ENCODE measurements at regions not wholly inside any gene's neighbourhood (a gene's known extent, or its start where the extent isn't known, plus 50 kb on each side); places are given as distances from the start of the nearest gene placed in this dataset.

GRCh38 chr13:44024167-44024845, 144.6 kb downstream of the LACC1 start:
- Histone ChIP-seq H3K4me3 (ENCODE audit: low read length) (no peak overlapping the region), H3K36me3 (ENCODE audit: control insufficient read depth, low read depth, low read length) (no peaks in the 10 kb centered on the region), H3K9ac (ENCODE audit: low read length) (no peak overlapping the region), H3K27ac (ENCODE audit: low read length) (no peak overlapping the region), H3K27me3 (ENCODE audit: control insufficient read depth, insufficient read depth, low read length) (no peaks in the 10 kb centered on the region), H3K9me3 (ENCODE audit: control insufficient read depth, low read depth, low read length) (no peaks in the 10 kb centered on the region), H3K4me1 (ENCODE audit: control insufficient read depth, low read depth, low read length) (no peaks in the 10 kb centered on the region)

- Histone ChIP-seq H3K4me1 (ENCODE audit: control insufficient read depth, low read depth, low read length) (no peaks in the 10 kb centered on the region), H3K9me3 (ENCODE audit: control insufficient read depth, low read depth, low read length) (no peaks in the 10 kb centered on the region), H3K27ac (ENCODE audit: low read length) (no peak overlapping the region), H3K36me3 (ENCODE audit: control insufficient read depth, low read depth, low read length) (no peaks in the 10 kb centered on the region), H3K9ac (ENCODE audit: low read length) (no peak overlapping the region), H3K4me3 (ENCODE audit: low read length) (no peak overlapping the region), H3K27me3 (ENCODE audit: control insufficient read depth, insufficient read depth, low read length) (no peaks in the 10 kb centered on the region)
Measured at GRCh38 chr13:44024846-44025195, 145.1 kb downstream of the LACC1 start.

- Histone ChIP-seq H3K9me3 (ENCODE audit: control insufficient read depth, low read depth, low read length) (no peaks in the 10 kb centered on the region), H3K27me3 (ENCODE audit: control insufficient read depth, insufficient read depth, low read length) (no peaks in the 10 kb centered on the region), H3K27ac (ENCODE audit: low read length) (no peak overlapping the region), H3K36me3 (ENCODE audit: control insufficient read depth, low read depth, low read length) (no peaks in the 10 kb centered on the region), H3K4me1 (ENCODE audit: control insufficient read depth, low read depth, low read length) (no peaks in the 10 kb centered on the region), H3K4me3 (ENCODE audit: low read length) (no peak overlapping the region), H3K9ac (ENCODE audit: low read length) (no peak overlapping the region)
Measured at GRCh38 chr13:44026194-44026593, 146.5 kb downstream of the LACC1 start.

GRCh38 chr13:44028734-44029133, 149.0 kb downstream of the LACC1 start:
- Histone ChIP-seq H3K27me3 (ENCODE audit: control insufficient read depth, insufficient read depth, low read length) (no peaks in the 10 kb centered on the region), H3K36me3 (ENCODE audit: control insufficient read depth, low read depth, low read length) (no peaks in the 10 kb centered on the region)

GRCh38 chr13:44030615-44031014, 150.9 kb downstream of the LACC1 start:
- H3K27me3 ChIP-seq (ENCODE audit: control insufficient read depth, insufficient read depth, low read length): no peaks in the 10 kb centered on the region
- peaks cover 5% of the 10 kb centered on the region for H3K4me1 ChIP-seq (ENCODE audit: control insufficient read depth, low read depth, low read length)
- no peak overlapping the region for H3K27ac ChIP-seq (ENCODE audit: low read length)
- H3K9me3 ChIP-seq (ENCODE audit: control insufficient read depth, low read depth, low read length): no peaks in the 10 kb centered on the region
- no peak overlapping the region for H3K9ac ChIP-seq (ENCODE audit: low read length)
- no peaks in the 10 kb centered on the region for H3K36me3 ChIP-seq (ENCODE audit: control insufficient read depth, low read depth, low read length)
- H3K4me3 ChIP-seq (ENCODE audit: low read length): no peak overlapping the region

More at GRCh38 chr13:44028734-44029133, 149.0 kb downstream of the LACC1 start:
- H3K9ac ChIP-seq (ENCODE audit: low read length): no peak overlapping the region
- no peaks in the 10 kb centered on the region for H3K9me3 ChIP-seq (ENCODE audit: control insufficient read depth, low read depth, low read length)
- H3K4me3 ChIP-seq (ENCODE audit: low read length): no peak overlapping the region
- H3K27ac ChIP-seq (ENCODE audit: low read length): no peak overlapping the region
- no peaks in the 10 kb centered on the region for H3K4me1 ChIP-seq (ENCODE audit: control insufficient read depth, low read depth, low read length)

GRCh38 chr13:44031555-44031954, 151.9 kb downstream of the LACC1 start:
- Histone ChIP-seq H3K9ac (ENCODE audit: low read length) (no peak overlapping the region), H3K27ac (ENCODE audit: low read length) (no peak overlapping the region), H3K4me3 (ENCODE audit: low read length) (no peak overlapping the region), H3K4me1 (ENCODE audit: control insufficient read depth, low read depth, low read length) (peaks cover 5% of the 10 kb centered on the region), H3K9me3 (ENCODE audit: control insufficient read depth, low read depth, low read length) (no peaks in the 10 kb centered on the region), H3K36me3 (ENCODE audit: control insufficient read depth, low read depth, low read length) (no peaks in the 10 kb centered on the region), H3K27me3 (ENCODE audit: control insufficient read depth, insufficient read depth, low read length) (no peaks in the 10 kb centered on the region)

GRCh38 chr13:44032802-44033201, 153.1 kb downstream of the LACC1 start:
- H3K9ac ChIP-seq (ENCODE audit: low read length): no peak overlapping the region
- no peak overlapping the region for H3K4me3 ChIP-seq (ENCODE audit: low read length)
- no peaks in the 10 kb centered on the region for H3K36me3 ChIP-seq (ENCODE audit: control insufficient read depth, low read depth, low read length)
- H3K9me3 ChIP-seq (ENCODE audit: control insufficient read depth, low read depth, low read length): no peaks in the 10 kb centered on the region
- peaks cover 5% of the 10 kb centered on the region for H3K4me1 ChIP-seq (ENCODE audit: control insufficient read depth, low read depth, low read length)
- no peaks in the 10 kb centered on the region for H3K27me3 ChIP-seq (ENCODE audit: control insufficient read depth, insufficient read depth, low read length)
- no peak overlapping the region for H3K27ac ChIP-seq (ENCODE audit: low read length)

GRCh38 chr13:44035400-44035799, 155.7 kb downstream of the LACC1 start:
- H3K4me1 ChIP-seq (ENCODE audit: control insufficient read depth, low read depth, low read length): peaks cover 5% of the 10 kb centered on the region
- no peaks in the 10 kb centered on the region for H3K27me3 ChIP-seq (ENCODE audit: control insufficient read depth, insufficient read depth, low read length)
- H3K27ac ChIP-seq (ENCODE audit: low read length): no peak overlapping the region
- H3K36me3 ChIP-seq (ENCODE audit: control insufficient read depth, low read depth, low read length): no peaks in the 10 kb centered on the region
- H3K9ac ChIP-seq (ENCODE audit: low read length): no peak overlapping the region
- no peak overlapping the region for H3K4me3 ChIP-seq (ENCODE audit: low read length)
- H3K9me3 ChIP-seq (ENCODE audit: control insufficient read depth, low read depth, low read length): no peaks in the 10 kb centered on the region

- Histone ChIP-seq H3K9ac (ENCODE audit: low read length) (no peak overlapping the region), H3K9me3 (ENCODE audit: control insufficient read depth, low read depth, low read length) (no peaks in the 10 kb centered on the region), H3K4me1 (ENCODE audit: control insufficient read depth, low read depth, low read length) (peaks cover 7% of the 10 kb centered on the region), H3K36me3 (ENCODE audit: control insufficient read depth, low read depth, low read length) (no peaks in the 10 kb centered on the region), H3K27ac (ENCODE audit: low read length) (no peak overlapping the region), H3K4me3 (ENCODE audit: low read length) (no peak overlapping the region), H3K27me3 (ENCODE audit: control insufficient read depth, insufficient read depth, low read length) (no peaks in the 10 kb centered on the region)
Measured at GRCh38 chr13:44040070-44040817, 160.5 kb downstream of the LACC1 start.

- Histone ChIP-seq H3K4me1 (ENCODE audit: control insufficient read depth, low read depth, low read length) (peaks cover 7% of the 10 kb centered on the region), H3K9ac (ENCODE audit: low read length) (no peak overlapping the region), H3K36me3 (ENCODE audit: control insufficient read depth, low read depth, low read length) (no peaks in the 10 kb centered on the region), H3K27ac (ENCODE audit: low read length) (no peak overlapping the region), H3K4me3 (ENCODE audit: low read length) (no peak overlapping the region), H3K27me3 (ENCODE audit: control insufficient read depth, insufficient read depth, low read length) (no peaks in the 10 kb centered on the region), H3K9me3 (ENCODE audit: control insufficient read depth, low read depth, low read length) (no peaks in the 10 kb centered on the region)
Measured at GRCh38 chr13:44040818-44041100, 161.1 kb downstream of the LACC1 start.

GRCh38 chr13:44044547-44045179, 165.0 kb downstream of the LACC1 start:
- no peak overlapping the region for H3K27ac ChIP-seq (ENCODE audit: low read length)
- H3K4me1 ChIP-seq (ENCODE audit: control insufficient read depth, low read depth, low read length): peaks cover 7% of the 10 kb centered on the region
- no peaks in the 10 kb centered on the region for H3K27me3 ChIP-seq (ENCODE audit: control insufficient read depth, insufficient read depth, low read length)
- no peak overlapping the region for H3K9ac ChIP-seq (ENCODE audit: low read length)
- H3K36me3 ChIP-seq (ENCODE audit: control insufficient read depth, low read depth, low read length): no peaks in the 10 kb centered on the region
- H3K4me3 ChIP-seq (ENCODE audit: low read length): no peak overlapping the region
- H3K9me3 ChIP-seq (ENCODE audit: control insufficient read depth, low read depth, low read length): no peaks in the 10 kb centered on the region

- Histone ChIP-seq H3K27ac (ENCODE audit: low read length) (no peak overlapping the region), H3K27me3 (ENCODE audit: control insufficient read depth, insufficient read depth, low read length) (no peaks in the 10 kb centered on the region), H3K4me3 (ENCODE audit: low read length) (no peak overlapping the region), H3K9ac (ENCODE audit: low read length) (no peak overlapping the region), H3K9me3 (ENCODE audit: control insufficient read depth, low read depth, low read length) (no peaks in the 10 kb centered on the region), H3K4me1 (ENCODE audit: control insufficient read depth, low read depth, low read length) (peaks cover 7% of the 10 kb centered on the region), H3K36me3 (ENCODE audit: control insufficient read depth, low read depth, low read length) (no peaks in the 10 kb centered on the region)
Measured at GRCh38 chr13:44045180-44045562, 165.5 kb downstream of the LACC1 start.
